Tibial nerve (tissue), 4 donors: ENCODE measurements at regions not wholly inside any gene's neighbourhood (a gene's known extent, or its start where the extent isn't known, plus 50 kb on each side); places are given as distances from the start of the nearest gene placed in this dataset.

ENCODE experiments used
- DNase-seq, 2 donors: peaks; one replicate each; pipeline ENCODE4 v3.0.0-alpha.2; 2019; ENCODE audit warnings: low spot score in 2 of 2
- H3K27ac ChIP-seq, 4 donors: fragments of 200-600 bp; sonication (generic) in 3 of 4; one replicate each; pipeline ENCODE4 v1.5.1; 2017 to 2019; ENCODE audit warnings: mild to moderate bottlenecking in 1 of 4
- H3K27me3 ChIP-seq, 2 donors: fragments of 200-600 bp; sonication (generic) in 1 of 2; one replicate each; pipeline versions ENCODE4 v1.5.1 to v1.6.0; 2017 to 2019
- H3K36me3 ChIP-seq, 3 donors: fragments of 200-600 bp; sonication (generic); one replicate each; pipeline ENCODE4 v1.5.1; 2018 to 2019
- H3K4me1 ChIP-seq, 4 donors: fragments of 200-600 bp; sonication (generic) in 3 of 4; one replicate each; pipeline ENCODE4 v1.5.1; 2017 to 2019
- H3K4me3 ChIP-seq, 4 donors: fragments of 200-600 bp; sonication (generic) in 3 of 4; one replicate each; pipeline ENCODE4 v1.5.1; 2017 to 2019; ENCODE audit warnings: mild to moderate bottlenecking in 1 of 4, moderate library complexity in 1 of 4
- H3K9me3 ChIP-seq, 4 donors: fragments of 200-600 bp; sonication (generic) in 3 of 4; one replicate each; pipeline ENCODE4 v1.5.1; 2017 to 2019
- EP300 ChIP-seq, 2 donors: sonication (generic); formaldehyde crosslinking; IDR thresholded peaks; one replicate each; pipeline ENCODE4 v1.6.1; 2017; ENCODE audit warnings: antibody characterized with exemption in 2 of 2, mild to moderate bottlenecking in 1 of 2
- POLR2A ChIP-seq, 2 donors: fragments of 450-650 bp; IDR thresholded peaks; one replicate each; pipeline ENCODE4 v1.6.1; 2017; ENCODE audit warnings: antibody characterized with exemption in 2 of 2, mild to moderate bottlenecking in 2 of 2, moderate library complexity in 2 of 2
- WGBS, 2 donors: methylation state at CpG; one replicate each; pipeline ENCODE4 v1.1.5; 2018; 5-methylcytosine and 5-hydroxymethylcytosine counted together
- TF ChIP-seq, protein P1 (sequence below), 5 experiments: fragments of 200-600 bp in 3 of 5; fragments of 450-650 bp in 2 of 5; sonication (generic) in 3 of 5; IDR thresholded peaks; one replicate each; pipeline ENCODE4 v1.5.1; 2016 to 2019; ENCODE audit warnings: antibody characterized with exemption in 5 of 5, mild to moderate bottlenecking in 3 of 5, moderate library complexity in 2 of 5

DNA sequence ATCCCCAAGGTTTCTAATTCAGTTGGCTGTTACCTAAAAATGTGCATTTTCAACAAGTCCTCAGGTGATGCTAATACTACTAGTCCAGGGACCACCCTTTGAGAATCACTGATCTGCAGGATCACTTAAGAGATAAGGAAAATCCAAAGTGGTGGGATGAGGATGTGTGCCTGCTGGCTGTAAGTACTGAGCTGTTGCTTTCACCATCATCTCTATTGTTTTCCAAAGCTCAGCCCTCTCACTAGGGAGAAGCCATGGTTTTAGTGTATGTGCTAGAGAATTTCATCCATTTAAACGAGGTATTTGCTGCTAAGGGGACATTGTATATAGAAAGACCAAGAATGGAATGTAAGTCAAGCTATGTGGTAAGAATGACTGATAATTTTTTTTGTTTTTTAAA is 202.3 kb downstream of the KIF21A start:
- Histone ChIP-seq H3K27ac (no peak overlapping the region), H3K27me3 (no peaks in the 10 kb centered on the region), H3K4me3 (no peak overlapping the region), H3K36me3 (no peaks in the 10 kb centered on the region), H3K4me1 (peaks cover 0 to 21% (median 2%) of the 10 kb centered on the region in 4 donors), H3K9me3 (no peaks in the 10 kb centered on the region)
- TF ChIP-seq POLR2A (IDR thresholded peaks at IDR 0.05) (no peak), EP300 (IDR thresholded peaks at IDR 0.05) (no peak)
- TF ChIP-seq, protein P1, sequence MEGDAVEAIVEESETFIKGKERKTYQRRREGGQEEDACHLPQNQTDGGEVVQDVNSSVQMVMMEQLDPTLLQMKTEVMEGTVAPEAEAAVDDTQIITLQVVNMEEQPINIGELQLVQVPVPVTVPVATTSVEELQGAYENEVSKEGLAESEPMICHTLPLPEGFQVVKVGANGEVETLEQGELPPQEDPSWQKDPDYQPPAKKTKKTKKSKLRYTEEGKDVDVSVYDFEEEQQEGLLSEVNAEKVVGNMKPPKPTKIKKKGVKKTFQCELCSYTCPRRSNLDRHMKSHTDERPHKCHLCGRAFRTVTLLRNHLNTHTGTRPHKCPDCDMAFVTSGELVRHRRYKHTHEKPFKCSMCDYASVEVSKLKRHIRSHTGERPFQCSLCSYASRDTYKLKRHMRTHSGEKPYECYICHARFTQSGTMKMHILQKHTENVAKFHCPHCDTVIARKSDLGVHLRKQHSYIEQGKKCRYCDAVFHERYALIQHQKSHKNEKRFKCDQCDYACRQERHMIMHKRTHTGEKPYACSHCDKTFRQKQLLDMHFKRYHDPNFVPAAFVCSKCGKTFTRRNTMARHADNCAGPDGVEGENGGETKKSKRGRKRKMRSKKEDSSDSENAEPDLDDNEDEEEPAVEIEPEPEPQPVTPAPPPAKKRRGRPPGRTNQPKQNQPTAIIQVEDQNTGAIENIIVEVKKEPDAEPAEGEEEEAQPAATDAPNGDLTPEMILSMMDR (IDR thresholded peaks at IDR 0.05) = no peak
- DNase-seq = no peak
- 48 to 50% methylated on average over 1 of the region's 1 CpG for WGBS, 2 donors

- TF ChIP-seq EP300 (IDR thresholded peaks at IDR 0.05) (no peak), POLR2A (IDR thresholded peaks at IDR 0.05) (no peak)
- TF ChIP-seq, protein P1 (IDR thresholded peaks at IDR 0.05) = no peak
- Histone ChIP-seq H3K4me3 (no peak overlapping the region), H3K27me3 (no peaks in the 10 kb centered on the region), H3K36me3 (no peaks in the 10 kb centered on the region), H3K27ac (no peak overlapping the region), H3K9me3 (no peaks in the 10 kb centered on the region), H3K4me1 (peaks cover 0 to 21% (median 2%) of the 10 kb centered on the region in 4 donors)
- DNase-seq = no peak
- WGBS, 2 donors = 30 to 42% methylated on average over 5 of the region's 5 CpGs
Measured at GRCh38 chr12:39239490-39240486, 203.1 kb downstream of the KIF21A start.

- H3K4me1 ChIP-seq = peaks cover 0 to 21% (median 2%) of the 10 kb centered on the region in 4 donors
- DNase-seq = no peak
- no peaks in the 10 kb centered on the region for H3K36me3 ChIP-seq
- no peak overlapping the region for H3K4me3 ChIP-seq
- WGBS, 2 donors = 41 to 45% methylated on average over 2 of the region's 2 CpGs
- H3K27ac ChIP-seq = no peak overlapping the region
- H3K9me3 ChIP-seq = no peaks in the 10 kb centered on the region
- no peaks in the 10 kb centered on the region for H3K27me3 ChIP-seq
- TF ChIP-seq EP300 (IDR thresholded peaks at IDR 0.05) (no peak), POLR2A (IDR thresholded peaks at IDR 0.05) (no peak)
- TF ChIP-seq, protein P1 (IDR thresholded peaks at IDR 0.05) = no peak
Measured at GRCh38 chr12:39237004-39237403, 205.9 kb downstream of the KIF21A start.

DNA sequence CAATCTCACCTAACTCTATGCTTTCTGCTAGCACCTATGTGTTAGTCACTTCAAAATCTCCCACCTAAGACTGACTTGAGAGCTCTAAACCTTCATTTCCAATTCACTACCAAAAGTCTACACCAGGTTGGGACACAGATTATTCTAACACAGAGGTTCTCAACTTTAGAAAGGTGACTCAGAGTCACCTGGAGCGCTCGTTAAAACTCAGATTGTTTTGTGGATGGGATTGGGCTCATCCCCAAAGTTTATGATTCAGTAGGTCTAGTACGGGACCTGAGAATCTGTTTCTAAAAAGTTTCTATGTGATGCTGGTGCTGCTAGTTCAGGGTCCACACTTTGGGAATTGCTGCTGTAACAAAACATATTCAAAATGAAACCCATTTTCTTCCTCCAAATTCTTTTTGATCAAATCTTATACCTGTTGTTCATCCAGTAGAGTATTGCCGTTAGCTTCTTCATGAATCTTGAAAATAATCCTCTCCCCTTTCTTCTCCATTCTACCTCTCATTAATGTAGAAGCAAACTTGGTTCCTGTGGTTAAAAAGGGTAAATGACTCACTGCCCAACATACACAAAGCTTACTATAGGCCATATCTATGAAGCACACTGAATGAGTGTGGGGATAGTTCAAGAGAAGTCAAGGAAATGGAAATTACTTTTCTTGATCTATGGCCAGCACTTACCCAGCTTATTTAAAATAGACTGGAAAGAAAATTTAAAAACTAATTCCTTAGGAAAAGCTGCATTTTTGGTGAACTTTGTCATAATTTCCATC is 206.7 kb downstream of the KIF21A start:
- Histone ChIP-seq H3K9me3 (no peaks in the 10 kb centered on the region), H3K36me3 (no peaks in the 10 kb centered on the region), H3K4me3 (no peak overlapping the region), H3K27me3 (no peaks in the 10 kb centered on the region), H3K4me1 (peaks cover 0 to 21% (median 2%) of the 10 kb centered on the region in 4 donors), H3K27ac (no peak overlapping the region)
- TF ChIP-seq, protein P1 (IDR thresholded peaks at IDR 0.05) = no peak
- TF ChIP-seq POLR2A (IDR thresholded peaks at IDR 0.05) (no peak), EP300 (IDR thresholded peaks at IDR 0.05) (no peak)
- WGBS, 2 donors = 97 to 99% methylated on average over 4 of the region's 4 CpGs
- DNase-seq = no peak
